H9 (cell line): ENCODE measurements at regions not wholly inside any gene's neighbourhood (a gene's known extent, or its start where the extent isn't known, plus 50 kb on each side); places are given as distances from the start of the nearest gene placed in this dataset.

Source experiments
- DNase-seq: peaks from one replicate; pipeline ENCODE4 v3.0.0-alpha.2; 2017
- H2AFZ ChIP-seq: one replicate; pipeline ENCODE4 v1.6.1; 2013; ENCODE audit warnings: mild to moderate bottlenecking, low read length, control low read depth, moderate library complexity
- H2AK5ac ChIP-seq: 2 replicates; pipeline ENCODE4 v1.6.1; 2013; ENCODE audit warnings: low read length, control low read depth, mixed read lengths; ENCODE audit not compliant: insufficient read length
- H2BK120ac ChIP-seq: one replicate; pipeline ENCODE4 v1.6.1; 2013; ENCODE audit warnings: low read depth, mild to moderate bottlenecking, low read length, control low read depth, inconsistent platforms; ENCODE audit not compliant: poor library complexity, severe bottlenecking
- H2BK12ac ChIP-seq: 2 replicates; pipeline ENCODE4 v1.6.1; 2013; ENCODE audit warnings: low read length, control low read depth, mixed read lengths, low read depth; ENCODE audit not compliant: insufficient read length
- H2BK15ac ChIP-seq: 2 replicates; pipeline ENCODE4 v1.6.1; 2013; ENCODE audit warnings: low read depth, low read length, control low read depth
- H2BK20ac ChIP-seq: one replicate; pipeline ENCODE4 v1.6.1; 2013; ENCODE audit warnings: low read depth, mild to moderate bottlenecking, low read length, control low read depth, inconsistent platforms; ENCODE audit not compliant: poor library complexity, severe bottlenecking
- H2BK5ac ChIP-seq: 2 replicates; pipeline ENCODE4 v1.6.1; 2013; ENCODE audit warnings: low read length, control low read depth, mixed read lengths; ENCODE audit not compliant: insufficient read length
- H3K14ac ChIP-seq: 2 replicates; pipeline ENCODE4 v1.6.1; 2013; ENCODE audit warnings: low read length, control low read depth; ENCODE audit not compliant: insufficient read depth
- H3K18ac ChIP-seq: 2 replicates; pipeline ENCODE4 v1.6.1; 2013; ENCODE audit warnings: low read depth, mild to moderate bottlenecking, mixed read lengths, low read length, control low read depth; ENCODE audit not compliant: insufficient read length
- H3K23ac ChIP-seq: 2 replicates; pipeline ENCODE4 v1.6.1; 2013; ENCODE audit warnings: low read length, control low read depth, mixed read lengths, low read depth; ENCODE audit not compliant: insufficient read length
- H3K23me2 ChIP-seq: 2 replicates; pipeline ENCODE4 v1.6.1; 2013; ENCODE audit warnings: low read depth, mild to moderate bottlenecking, mixed read lengths, low read length, control low read depth; ENCODE audit not compliant: insufficient read length, poor library complexity, severe bottlenecking
- H3K27ac ChIP-seq: 2 replicates; pipeline ENCODE4 v1.5.1; 2013; ENCODE audit warnings: low read length, control low read depth, mixed read lengths, low read depth; ENCODE audit not compliant: insufficient read length
- H3K27me3 ChIP-seq: 2 replicates; pipeline ENCODE4 v1.6.1; 2013; ENCODE audit warnings: low read length, control low read depth, inconsistent platforms; ENCODE audit not compliant: insufficient read depth
- H3K4ac ChIP-seq: 2 replicates; pipeline ENCODE4 v1.6.1; 2013; ENCODE audit warnings: low read depth, mild to moderate bottlenecking, control low read depth, inconsistent platforms, low read length, moderate library complexity
- H3K4me1 ChIP-seq: 2 replicates; pipeline ENCODE4 v1.6.1; 2013; ENCODE audit warnings: low read length, control low read depth, inconsistent platforms; ENCODE audit not compliant: insufficient read depth
- H3K4me2 ChIP-seq: 2 replicates; pipeline ENCODE4 v1.6.1; 2013; ENCODE audit warnings: low read length, control low read depth, mixed read lengths; ENCODE audit not compliant: insufficient read length, insufficient read depth
- H3K56ac ChIP-seq: 2 replicates; pipeline ENCODE4 v1.6.1; 2013; ENCODE audit warnings: low read depth, mild to moderate bottlenecking, mixed read lengths, low read length, control low read depth; ENCODE audit not compliant: insufficient read length
- H3K79me1 ChIP-seq: 2 replicates; pipeline ENCODE4 v1.6.1; 2013; ENCODE audit warnings: low read depth, mild to moderate bottlenecking, moderate library complexity, low read length, control low read depth, inconsistent platforms; ENCODE audit not compliant: insufficient read depth, poor library complexity, severe bottlenecking
- H3K79me2 ChIP-seq: 2 replicates; pipeline ENCODE4 v1.6.1; 2013; ENCODE audit warnings: low read length, control low read depth, inconsistent platforms; ENCODE audit not compliant: insufficient read depth
- H3K9ac ChIP-seq: 2 replicates; pipeline ENCODE4 v1.6.1; 2013; ENCODE audit warnings: low read length, control low read depth, mixed read lengths; ENCODE audit not compliant: insufficient read length; ENCODE audit errors: extremely low read depth
- H3K9me3 ChIP-seq: one replicate; pipeline ENCODE4 v1.6.1; 2013; ENCODE audit warnings: low read depth, low read length, inconsistent platforms; ENCODE audit not compliant: control insufficient read depth
- H3T11ph ChIP-seq: one replicate; pipeline ENCODE4 v1.6.1; 2013; ENCODE audit warnings: mild to moderate bottlenecking, low read length, control low read depth, inconsistent platforms
- H4K20me1 ChIP-seq: one replicate; pipeline ENCODE4 v1.6.1; 2013; ENCODE audit not compliant: control insufficient read depth, insufficient read length, insufficient read depth
- H4K5ac ChIP-seq: 2 replicates; pipeline ENCODE4 v1.6.1; 2013; ENCODE audit warnings: low read depth, mild to moderate bottlenecking, mixed read lengths, low read length, control low read depth; ENCODE audit not compliant: insufficient read length
- H4K8ac ChIP-seq: replicated peaks from 2 replicates; pipeline ENCODE4 v1.6.1; 2013; ENCODE audit warnings: low read length, control low read depth, mixed read lengths, low read depth; ENCODE audit not compliant: insufficient read length
- H4K91ac ChIP-seq: 2 replicates; pipeline ENCODE4 v1.6.1; 2013; ENCODE audit warnings: low read depth, mild to moderate bottlenecking, moderate library complexity, mixed read lengths, low read length, control low read depth; ENCODE audit not compliant: insufficient read length
- H3K27ac Mint-ChIP-seq, 3 experiments: 2 replicates in 2 of 3; 3 replicates in 1 of 3; pipeline ENCODE4 v1.8.0; 2020 to 2021; ENCODE audit warnings: mixed read lengths in 3 of 3, mild to moderate bottlenecking in 1 of 3, moderate library complexity in 1 of 3
- H3K27me3 Mint-ChIP-seq: 2 replicates; pipeline ENCODE4 v1.8.0; 2021; ENCODE audit warnings: low read depth, mild to moderate bottlenecking, moderate library complexity, mixed read lengths
- H3K36me3 Mint-ChIP-seq, 3 experiments: 2 replicates in 2 of 3; 3 replicates in 1 of 3; pipeline ENCODE4 v1.8.0; 2020 to 2021; ENCODE audit warnings: low read depth in 3 of 3, mixed read lengths in 3 of 3; ENCODE audit not compliant: insufficient read depth in 1 of 3
- H3K4me1 Mint-ChIP-seq, 2 experiments: 2 replicates each; pipeline ENCODE4 v1.8.0; 2020; ENCODE audit warnings: mixed read lengths in 2 of 2
- H3K4me3 Mint-ChIP-seq, 2 experiments: 2 replicates in 1 of 2; 3 replicates in 1 of 2; pipeline ENCODE4 v1.8.0; 2020 to 2021; ENCODE audit warnings: mild to moderate bottlenecking in 2 of 2, mixed read lengths in 2 of 2, moderate library complexity in 1 of 2
- H3K9me3 Mint-ChIP-seq, 2 experiments: 2 replicates in 1 of 2; 3 replicates in 1 of 2; pipeline ENCODE4 v1.8.0; 2020; ENCODE audit warnings: mild to moderate bottlenecking in 2 of 2, mixed read lengths in 2 of 2, moderate library complexity in 1 of 2
- WGBS: extraction: QIAGEN DNeasy Blood & Tissue Kit; methylation state at CpG from one replicate; pipeline ENCODE4 v1.1.7; 2013; ENCODE audit warnings: missing lambda C conversion rate, low lambda C conversion rate, mixed read lengths; ENCODE audit not compliant: insufficient read length; ENCODE audit errors: extremely low coverage; 5-methylcytosine and 5-hydroxymethylcytosine counted together
- TF ChIP-seq, protein P1 (sequence below): fragments of 200-600 bp; sonication (generic); conservative IDR thresholded peaks from 3 replicates; pipeline ENCODE4 v1.8.0; 2021; ENCODE audit warnings: antibody characterized with exemption, mild to moderate bottlenecking

DNA sequence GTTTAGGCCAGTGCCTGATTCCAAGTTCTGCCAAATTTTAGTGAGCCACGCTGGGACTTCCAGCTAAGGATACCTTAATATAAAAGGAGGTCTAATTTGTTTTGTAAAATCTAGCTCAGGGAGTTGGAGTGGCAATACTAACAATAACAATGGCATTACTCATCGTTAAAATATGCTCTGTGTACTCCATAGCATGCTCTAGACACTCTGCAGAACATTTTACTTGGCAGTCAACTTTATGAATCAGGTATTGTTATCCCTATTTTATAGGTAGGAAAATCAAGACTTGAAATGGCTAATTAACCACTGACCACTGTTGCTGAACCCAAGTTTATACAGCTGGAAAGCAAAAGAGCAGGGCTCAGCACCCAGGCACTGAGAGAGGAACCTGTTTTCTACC is 485.0 kb upstream of the KIRREL3 start:
- no peaks in the 10 kb centered on the region; the same call in 1 of the 2 replicates for H3K27me3 Mint-ChIP-seq
- H3K27ac ChIP-seq: no peak overlapping the region
- no peaks in the 10 kb centered on the region for H3K79me2 ChIP-seq
- 0 out of 4 replicates have a peak, but pooled peaks cover 0 to 5% of the 10 kb centered on the region in 2 experiments for H3K4me1 Mint-ChIP-seq
- H2BK20ac ChIP-seq: no peak overlapping the region
- no peak overlapping the region for H2BK5ac ChIP-seq
- no peak overlapping the region for H3K27ac Mint-ChIP-seq
- no peak overlapping the region for H2AFZ ChIP-seq
- no peak overlapping the region for H3K56ac ChIP-seq
- no peaks in the 10 kb centered on the region for H3K79me1 ChIP-seq
- peaks cover 5 to 7% of the 10 kb centered on the region in 2 experiments; a peak in 4 of 5 replicates for H3K9me3 Mint-ChIP-seq
- no peaks in the 10 kb centered on the region for H3K27me3 ChIP-seq
- H3K9me3 ChIP-seq: no peaks in the 10 kb centered on the region
- H3K36me3 Mint-ChIP-seq: peaks cover 3 to 5% (median 3%) of the 10 kb centered on the region in 3 experiments; a peak in 5 of 7 replicates
- H2BK120ac ChIP-seq: no peak overlapping the region
- H3K18ac ChIP-seq: no peak overlapping the region
- H3K23ac ChIP-seq: no peak overlapping the region
- H3K9ac ChIP-seq: no peak overlapping the region
- TF ChIP-seq, protein P1, sequence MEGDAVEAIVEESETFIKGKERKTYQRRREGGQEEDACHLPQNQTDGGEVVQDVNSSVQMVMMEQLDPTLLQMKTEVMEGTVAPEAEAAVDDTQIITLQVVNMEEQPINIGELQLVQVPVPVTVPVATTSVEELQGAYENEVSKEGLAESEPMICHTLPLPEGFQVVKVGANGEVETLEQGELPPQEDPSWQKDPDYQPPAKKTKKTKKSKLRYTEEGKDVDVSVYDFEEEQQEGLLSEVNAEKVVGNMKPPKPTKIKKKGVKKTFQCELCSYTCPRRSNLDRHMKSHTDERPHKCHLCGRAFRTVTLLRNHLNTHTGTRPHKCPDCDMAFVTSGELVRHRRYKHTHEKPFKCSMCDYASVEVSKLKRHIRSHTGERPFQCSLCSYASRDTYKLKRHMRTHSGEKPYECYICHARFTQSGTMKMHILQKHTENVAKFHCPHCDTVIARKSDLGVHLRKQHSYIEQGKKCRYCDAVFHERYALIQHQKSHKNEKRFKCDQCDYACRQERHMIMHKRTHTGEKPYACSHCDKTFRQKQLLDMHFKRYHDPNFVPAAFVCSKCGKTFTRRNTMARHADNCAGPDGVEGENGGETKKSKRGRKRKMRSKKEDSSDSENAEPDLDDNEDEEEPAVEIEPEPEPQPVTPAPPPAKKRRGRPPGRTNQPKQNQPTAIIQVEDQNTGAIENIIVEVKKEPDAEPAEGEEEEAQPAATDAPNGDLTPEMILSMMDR: no peak
- H3K4me2 ChIP-seq: no peak overlapping the region
- no peaks in the 10 kb centered on the region for H4K20me1 ChIP-seq
- H2BK15ac ChIP-seq: no peak overlapping the region
- no peak overlapping the region for H2BK12ac ChIP-seq
- H4K5ac ChIP-seq: no peak overlapping the region
- no peak for DNase-seq
- H2AK5ac ChIP-seq: no peak overlapping the region
- H4K8ac ChIP-seq: no peak overlapping the region
- H3K14ac ChIP-seq: no peak overlapping the region
- H3K4me1 ChIP-seq: no peaks in the 10 kb centered on the region
- H4K91ac ChIP-seq: no peak overlapping the region
- whole genome bisulfite sequencing: no CpG with 5 or more reads among the region's 2 CpGs
- H3K4me3 Mint-ChIP-seq: no peak overlapping the region
- H3K23me2 ChIP-seq: no peaks in the 10 kb centered on the region
- H3T11ph ChIP-seq: no peak overlapping the region
- H3K4ac ChIP-seq: no peak overlapping the region
